IPS-NIHi7 (cell line): ENCODE measurements at regions not wholly inside any gene's neighbourhood (a gene's known extent, or its start where the extent isn't known, plus 50 kb on each side); places are given as distances from the start of the nearest gene placed in this dataset.

ENCODE experiments used
- DNase-seq: peaks from one replicate; pipeline ENCODE4 v3.0.0; 2012; ENCODE audit warnings: mixed read lengths; ENCODE audit errors: extremely low spot score

- DNase-seq: no peak
Measured at GRCh38 chr2:226680719-226681118, 118.9 kb downstream of the IRS1 start.

DNA sequence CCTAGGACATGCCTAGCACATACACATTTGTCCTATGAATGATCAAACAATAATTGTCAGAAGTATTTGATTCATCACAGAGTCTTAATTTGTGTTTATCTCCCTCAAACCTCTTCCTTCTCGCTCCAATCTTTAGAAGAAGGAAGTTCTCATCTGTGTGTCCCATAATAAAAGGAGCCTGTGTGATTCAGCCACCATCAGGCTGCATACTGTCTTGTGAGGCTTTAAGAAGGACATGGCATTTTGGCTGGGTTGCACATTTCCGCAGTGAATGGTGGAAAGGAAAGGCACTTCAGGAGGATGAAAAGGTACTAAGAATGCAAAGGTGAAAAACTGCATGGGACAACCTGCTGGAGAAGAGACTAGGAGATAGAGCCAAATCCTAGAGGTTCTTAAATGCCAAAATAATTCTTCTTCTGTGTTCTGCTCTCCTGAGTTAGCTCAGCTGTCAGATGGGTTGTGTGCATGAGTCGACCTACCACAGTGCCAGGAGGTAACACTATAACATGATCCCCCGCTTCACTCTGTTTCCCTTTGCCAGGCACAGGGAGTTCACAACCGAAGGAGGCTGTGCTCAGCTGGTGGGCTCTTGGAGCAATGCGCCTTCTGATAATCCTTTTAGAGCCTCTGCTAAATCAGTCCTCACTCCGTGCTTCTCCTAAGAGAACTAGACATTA is 120.1 kb downstream of the IRS1 start:
- no peak for DNase-seq

DNA sequence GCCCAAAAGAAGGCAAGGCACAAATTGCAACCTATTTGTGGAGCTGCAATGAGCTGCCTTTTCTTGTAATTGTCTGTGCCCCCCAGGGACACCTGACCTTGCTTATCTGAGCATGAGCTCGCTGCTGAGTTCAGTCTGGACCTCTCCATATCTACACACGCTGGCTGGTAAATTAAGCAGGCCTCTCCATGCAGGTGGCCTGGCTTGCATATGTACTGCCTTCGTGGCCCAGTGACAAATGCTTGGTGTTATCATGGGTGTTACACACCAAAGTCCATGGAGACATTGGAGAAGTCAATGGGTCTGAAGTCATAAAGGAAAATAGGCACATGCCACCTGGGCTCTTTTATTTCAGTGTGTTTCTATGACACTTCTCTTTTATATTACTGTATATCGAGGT is 121.2 kb downstream of the IRS1 start:
- DNase-seq: no peak

DNA sequence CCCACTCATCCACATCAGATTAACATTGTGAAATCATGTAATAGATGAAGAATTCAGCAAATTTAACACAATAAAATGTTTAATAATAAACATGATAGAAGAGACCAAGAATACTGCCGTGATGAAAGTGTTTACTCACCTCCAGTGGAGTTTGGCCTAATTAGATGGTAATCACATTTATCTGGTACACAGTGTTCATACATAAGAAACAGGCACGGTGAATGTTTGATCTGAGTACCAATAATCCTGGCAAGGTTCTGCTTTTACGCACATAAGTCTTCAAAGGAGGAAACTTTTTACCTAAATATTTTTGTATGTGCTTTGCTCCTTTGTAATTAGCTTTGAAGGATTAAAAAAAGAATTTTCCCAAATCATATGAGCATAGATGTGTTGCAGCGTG is 122.5 kb downstream of the IRS1 start:
- no peak for DNase-seq

DNA sequence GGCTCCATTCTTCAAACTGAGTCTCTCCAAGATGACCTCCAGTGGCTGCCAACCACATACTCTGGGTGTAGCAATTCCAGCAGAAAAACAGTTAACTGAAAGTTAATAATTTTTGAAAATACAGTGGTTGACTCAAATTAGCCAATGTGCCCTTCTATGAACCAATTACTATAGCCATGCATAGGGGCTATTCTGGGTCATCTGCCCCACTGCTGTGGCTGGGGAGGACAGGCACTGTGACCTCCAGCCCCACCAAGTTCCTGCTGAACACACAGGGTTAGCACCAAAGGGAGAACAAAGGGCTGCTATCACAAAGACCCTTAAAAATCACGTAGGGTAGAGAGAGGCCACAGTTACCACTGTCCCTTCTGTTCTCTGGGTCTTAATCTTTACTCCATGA is 123.0 kb downstream of the IRS1 start:
- DNase-seq: no peak

GRCh38 chr2:226674123-226674522 is 125.5 kb downstream of the IRS1 start:
- no peak for DNase-seq

- DNase-seq: no peak
Measured at GRCh38 chr2:226673314-226673723, 126.3 kb downstream of the IRS1 start.

DNA sequence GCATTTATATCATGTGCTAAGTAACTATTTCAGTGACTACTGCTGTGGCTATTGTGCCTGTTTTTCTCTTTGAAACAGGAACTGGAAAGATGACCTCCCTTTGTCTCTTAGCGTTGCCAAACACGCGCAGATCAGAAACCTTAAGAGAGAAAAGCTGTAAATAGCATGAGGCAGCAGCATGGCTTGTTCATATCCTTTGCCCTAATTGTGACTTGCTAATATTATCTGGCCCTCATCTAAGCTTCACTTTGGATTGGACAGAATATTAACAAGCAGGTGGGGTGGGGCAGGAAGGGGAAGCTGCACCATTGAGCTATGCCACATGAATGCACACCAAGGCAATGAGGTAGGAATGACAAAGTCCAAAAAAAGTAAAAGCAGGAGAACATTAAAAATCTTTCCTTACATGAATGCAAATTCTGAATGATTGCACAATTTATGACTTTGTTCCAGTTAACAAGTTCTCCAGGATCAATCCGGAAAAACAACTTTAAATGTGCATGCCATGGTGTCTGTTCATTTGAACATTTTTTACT is 128.4 kb downstream of the IRS1 start:
- no peak for DNase-seq

GRCh38 chr2:226669905-226670304 is 129.7 kb downstream of the IRS1 start:
- DNase-seq: no peak

GRCh38 chr2:226669249-226669648 is 130.4 kb downstream of the IRS1 start:
- DNase-seq: no peak

DNA sequence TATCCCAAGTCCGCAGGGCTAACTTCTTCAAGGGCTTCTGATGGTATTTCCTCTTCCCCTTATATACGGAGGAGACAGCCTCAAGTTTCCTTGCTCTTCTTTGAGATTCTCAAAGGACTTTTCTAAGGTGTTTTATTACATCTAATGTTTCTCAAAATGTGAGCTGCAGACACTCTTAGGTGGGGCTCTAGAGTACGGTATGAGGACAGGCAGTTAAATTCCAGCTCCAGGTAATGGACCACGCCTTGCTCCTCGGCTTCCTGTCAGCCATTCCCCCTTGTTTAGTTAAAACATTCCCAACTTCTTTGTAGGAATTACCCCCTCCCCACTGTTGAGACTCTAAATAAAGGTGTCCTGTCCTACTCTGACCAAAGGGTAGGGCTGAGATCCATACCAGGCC is 131.9 kb downstream of the IRS1 start:
- no peak for DNase-seq

DNA sequence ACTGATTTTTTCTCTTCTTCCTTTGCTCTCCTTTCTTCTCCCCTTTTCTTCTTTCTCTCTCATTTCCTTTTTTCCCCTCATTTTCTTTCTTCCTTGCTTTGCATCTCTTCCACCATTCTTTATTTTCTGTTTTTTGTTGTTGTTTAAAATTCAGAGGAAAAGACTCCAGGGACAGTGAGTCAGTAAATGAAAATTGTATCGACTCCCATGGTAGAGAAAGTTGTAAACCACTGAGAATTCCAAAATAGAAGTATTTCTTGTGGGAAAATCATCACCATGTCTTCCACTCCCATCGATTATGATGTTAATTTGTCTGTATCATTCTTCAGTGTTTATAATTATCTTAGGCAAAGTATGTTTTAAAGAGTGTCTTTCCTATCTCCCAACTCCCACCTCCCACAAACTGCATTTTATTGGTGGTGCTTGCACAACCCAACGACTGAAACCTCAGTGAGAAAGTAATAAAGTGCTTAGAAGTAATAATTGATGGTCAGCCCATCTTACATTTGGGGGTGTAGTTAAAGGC is 134.3 kb downstream of the IRS1 start:
- DNase-seq: no peak

DNA sequence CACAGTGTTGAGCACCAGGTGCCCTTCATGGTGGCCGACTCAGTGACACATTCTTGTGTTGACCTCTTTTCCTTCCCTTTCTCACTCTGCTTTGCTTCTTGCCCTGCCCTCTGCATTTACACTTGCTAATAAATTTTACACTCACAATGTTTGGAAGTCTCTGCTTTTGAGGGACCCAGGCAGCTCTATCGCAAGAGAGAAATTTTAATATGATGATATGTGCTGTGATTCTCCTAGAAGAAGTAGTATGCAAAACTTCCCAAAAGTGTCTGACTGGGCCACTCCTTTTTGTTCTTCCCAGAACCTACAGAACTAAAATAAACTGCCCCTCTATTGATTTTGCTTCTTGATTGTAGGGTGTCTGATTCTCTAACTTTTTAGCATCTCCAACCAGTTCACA is 135.0 kb downstream of the IRS1 start:
- no peak for DNase-seq

DNA sequence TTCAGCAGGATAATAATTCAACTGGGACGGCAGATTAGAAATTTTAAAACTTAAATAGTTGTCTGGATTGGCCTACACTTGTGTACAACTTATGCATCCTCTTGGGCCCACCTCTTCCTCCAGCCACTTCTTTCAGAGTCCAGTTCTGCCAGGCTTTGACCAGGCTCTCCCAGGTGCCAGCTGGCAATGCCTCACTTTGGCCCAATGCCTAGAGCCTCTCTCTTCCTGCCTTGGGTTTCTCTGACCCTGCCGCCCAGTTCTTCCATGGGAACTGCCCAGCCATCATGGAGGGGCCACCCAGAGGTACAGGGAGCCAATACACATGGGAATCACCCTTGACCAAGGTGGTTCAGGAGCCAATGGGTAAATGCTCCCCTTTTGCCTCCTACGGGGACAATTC is 135.5 kb downstream of the IRS1 start:
- no peak for DNase-seq

- DNase-seq: no peak
Measured at GRCh38 chr2:226661789-226662545, 137.7 kb downstream of the IRS1 start.

DNA sequence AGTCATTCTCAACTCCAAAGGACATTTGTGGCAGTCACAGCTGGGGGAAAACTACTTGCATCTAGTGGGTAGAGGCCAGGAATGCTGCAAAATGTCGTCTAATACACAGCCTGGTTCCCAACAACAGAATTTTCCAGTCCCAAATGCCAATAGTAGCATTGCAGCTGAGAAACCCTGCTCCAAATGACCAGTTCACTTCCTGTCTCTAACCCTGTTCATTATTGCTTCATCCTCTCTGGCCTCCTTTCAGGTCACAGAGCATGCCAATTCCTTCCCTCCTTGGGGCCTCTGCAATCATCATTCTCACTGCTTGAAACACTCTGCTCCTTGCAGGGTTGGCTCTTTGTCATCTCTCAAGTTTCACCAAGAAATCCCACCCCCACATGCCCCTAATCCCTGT is 139.1 kb downstream of the IRS1 start:
- DNase-seq: no peak

GRCh38 chr2:226660124-226660523 is 139.5 kb downstream of the IRS1 start:
- DNase-seq: no peak

DNA sequence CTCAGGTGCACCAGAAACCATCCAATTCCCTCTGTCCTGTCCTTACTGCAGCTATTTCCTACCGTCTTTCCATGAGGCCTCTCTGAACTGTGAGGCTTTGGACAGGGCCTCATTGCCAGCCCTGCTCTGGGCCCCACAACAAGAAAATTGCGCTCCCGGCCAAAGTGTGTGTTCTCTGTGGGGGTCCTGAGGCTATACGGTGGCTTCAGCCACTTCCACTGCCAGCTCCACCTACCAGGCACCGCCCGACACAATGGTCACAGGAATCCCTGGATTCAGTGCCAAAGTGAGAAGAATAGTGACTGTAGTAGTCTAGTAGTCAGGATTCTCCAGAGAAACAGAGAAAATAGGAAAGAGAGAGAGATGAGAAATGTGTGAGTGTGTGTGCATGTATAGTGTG is 140.2 kb downstream of the IRS1 start:
- no peak for DNase-seq

GRCh38 chr2:226658555-226658954 is 141.1 kb downstream of the IRS1 start:
- no peak for DNase-seq

GRCh38 chr2:226657340-226658053 is 142.1 kb downstream of the IRS1 start:
- DNase-seq: no peak

DNA sequence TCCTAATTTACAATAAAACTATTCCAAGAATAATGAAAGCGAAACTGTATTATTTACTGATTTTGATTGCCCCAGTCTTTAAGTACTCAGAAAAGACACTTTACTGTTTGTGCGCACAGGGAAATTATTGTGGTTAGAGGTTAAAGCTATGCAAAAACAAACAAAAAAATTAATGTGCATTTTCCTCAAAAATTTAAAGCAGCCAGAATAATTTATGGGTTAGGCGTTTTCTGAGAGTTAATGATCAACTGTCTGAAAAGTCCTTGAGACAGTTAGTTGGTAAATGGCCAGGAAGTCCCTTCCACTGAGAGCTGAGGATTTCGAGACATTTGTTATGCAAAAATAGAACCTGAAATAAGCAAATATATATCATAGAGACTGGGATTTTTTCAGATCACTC is 143.3 kb downstream of the IRS1 start:
- DNase-seq: no peak

GRCh38 chr2:226655871-226656270 is 143.7 kb downstream of the IRS1 start:
- DNase-seq: no peak
